Lower lobe of right lung (tissue), 2 donors: ENCODE measurements at regions not wholly inside any gene's neighbourhood (a gene's known extent, or its start where the extent isn't known, plus 50 kb on each side); places are given as distances from the start of the nearest gene placed in this dataset.

Source experiments
- ATAC-seq, 2 donors: fragments of 200-7000 bp; cut with Tn5 transposase; one replicate each; pipeline ENCODE4 v1.9.1; 2020 to 2022; ENCODE audit warnings: mild to moderate bottlenecking in 2 of 2, moderate library complexity in 2 of 2
- DNase-seq: peaks from one replicate; pipeline ENCODE4 v3.0.0-alpha.2; 2020
- H3K27ac ChIP-seq: fragments of 200-600 bp; one replicate; pipeline ENCODE4 v1.8.0; 2022
- H3K27me3 ChIP-seq: fragments of 200-600 bp; one replicate; pipeline ENCODE4 v1.8.0; 2022; ENCODE audit warnings: low read depth
- H3K36me3 ChIP-seq: fragments of 200-600 bp; one replicate; pipeline ENCODE4 v1.8.0; 2022; ENCODE audit warnings: mild to moderate bottlenecking
- H3K4me1 ChIP-seq: fragments of 200-600 bp; one replicate; pipeline ENCODE4 v1.8.0; 2022
- H3K4me3 ChIP-seq: fragments of 200-600 bp; one replicate; pipeline ENCODE4 v1.8.0; 2022; ENCODE audit warnings: mild to moderate bottlenecking
- H3K9me3 ChIP-seq: fragments of 200-600 bp; one replicate; pipeline ENCODE4 v1.8.0; 2022
- CTCF ChIP-seq: fragments of 200-600 bp; IDR thresholded peaks from one replicate; pipeline ENCODE4 v1.8.0; 2022; ENCODE audit warnings: antibody characterized with exemption, mild to moderate bottlenecking
- intact Hi-C: fragments of 100-400 bp; cut with DNase I; formaldehyde crosslinking; loops from one replicate; pipeline ENCODE4 v1.11.0; 2022
- donor health status: DM: no; HTN: yes; CAD: no; lungs with severe emphysema.

- DNase-seq (no peak), ATAC-seq (peak; percentile 81)
- intact Hi-C loops: no loop called here
- H3K9me3 ChIP-seq: no peaks in the 10 kb centered on the region
- TF ChIP-seq CTCF: no peak
- H3K27me3 ChIP-seq: no peaks in the 10 kb centered on the region
- no peak overlapping the region for H3K4me3 ChIP-seq
- no peaks in the 10 kb centered on the region for H3K4me1 ChIP-seq
- H3K27ac ChIP-seq: no peak overlapping the region
- no peaks in the 10 kb centered on the region for H3K36me3 ChIP-seq
Observed at GRCh38 chr6:169070506-169071176, 183.0 kb downstream of the THBS2 start.

- TF ChIP-seq CTCF: no peak
- H3K9me3 ChIP-seq: no peaks in the 10 kb centered on the region
- intact Hi-C loops: no loop called here
- H3K36me3 ChIP-seq: no peaks in the 10 kb centered on the region
- ATAC-seq: no peak
- H3K27me3 ChIP-seq: no peaks in the 10 kb centered on the region
- no peak overlapping the region for H3K27ac ChIP-seq
- H3K4me1 ChIP-seq: no peaks in the 10 kb centered on the region
- H3K4me3 ChIP-seq: no peak overlapping the region
- DNase-seq: no peak
Observed at GRCh38 chr6:169069356-169069755, 184.3 kb downstream of the THBS2 start.

GRCh38 chr6:169064194-169064593 is 189.5 kb downstream of the THBS2 start:
- no peaks in the 10 kb centered on the region for H3K36me3 ChIP-seq
- DNase-seq: no peak
- no peaks in the 10 kb centered on the region for H3K9me3 ChIP-seq
- H3K27ac ChIP-seq: no peak overlapping the region
- no peak for TF ChIP-seq CTCF
- no peaks in the 10 kb centered on the region for H3K27me3 ChIP-seq
- no peak for ATAC-seq
- intact Hi-C loops: no loop called here
- no peaks in the 10 kb centered on the region for H3K4me1 ChIP-seq
- no peak overlapping the region for H3K4me3 ChIP-seq

- H3K4me3 ChIP-seq: no peak overlapping the region
- H3K27ac ChIP-seq: no peak overlapping the region
- ATAC-seq (no peak), DNase-seq (no peak)
- intact Hi-C loops: no loop called here
- H3K4me1 ChIP-seq: no peaks in the 10 kb centered on the region
- H3K9me3 ChIP-seq: no peaks in the 10 kb centered on the region
- H3K27me3 ChIP-seq: no peaks in the 10 kb centered on the region
- TF ChIP-seq CTCF: no peak
- H3K36me3 ChIP-seq: no peaks in the 10 kb centered on the region
Observed at GRCh38 chr6:169062272-169062671, 191.4 kb downstream of the THBS2 start.

GRCh38 chr6:169058634-169059033 is 195.0 kb downstream of the THBS2 start:
- Histone ChIP-seq H3K9me3 (no peaks in the 10 kb centered on the region), H3K36me3 (no peaks in the 10 kb centered on the region), H3K4me3 (no peak overlapping the region), H3K4me1 (no peaks in the 10 kb centered on the region), H3K27ac (no peak overlapping the region), H3K27me3 (no peaks in the 10 kb centered on the region)
- no peak for TF ChIP-seq CTCF
- intact Hi-C loops: no loop called here
- ATAC-seq (no peak), DNase-seq (no peak)
